Stimulated activated CD8-positive, alpha-beta memory T cell treated with anti-CD3 and anti-CD28 coated beads, Interleukin-15, amount 100 ng/mL, for 48 hours (primary cell): ENCODE measurements at regions not wholly inside any gene's neighbourhood (a gene's known extent, or its start where the extent isn't known, plus 50 kb on each side); places are given as distances from the start of the nearest gene placed in this dataset.

Experiments used
- DNase-seq, 2 donors: peaks; one replicate each; pipeline ENCODE4 v3.0.0-alpha.2; 2020; ENCODE audit warnings: low read depth in 2 of 2

GRCh38 chr1:172887162-172887561, 163.6 kb downstream of the TNFSF18 start:
- no peak for DNase-seq

DNA sequence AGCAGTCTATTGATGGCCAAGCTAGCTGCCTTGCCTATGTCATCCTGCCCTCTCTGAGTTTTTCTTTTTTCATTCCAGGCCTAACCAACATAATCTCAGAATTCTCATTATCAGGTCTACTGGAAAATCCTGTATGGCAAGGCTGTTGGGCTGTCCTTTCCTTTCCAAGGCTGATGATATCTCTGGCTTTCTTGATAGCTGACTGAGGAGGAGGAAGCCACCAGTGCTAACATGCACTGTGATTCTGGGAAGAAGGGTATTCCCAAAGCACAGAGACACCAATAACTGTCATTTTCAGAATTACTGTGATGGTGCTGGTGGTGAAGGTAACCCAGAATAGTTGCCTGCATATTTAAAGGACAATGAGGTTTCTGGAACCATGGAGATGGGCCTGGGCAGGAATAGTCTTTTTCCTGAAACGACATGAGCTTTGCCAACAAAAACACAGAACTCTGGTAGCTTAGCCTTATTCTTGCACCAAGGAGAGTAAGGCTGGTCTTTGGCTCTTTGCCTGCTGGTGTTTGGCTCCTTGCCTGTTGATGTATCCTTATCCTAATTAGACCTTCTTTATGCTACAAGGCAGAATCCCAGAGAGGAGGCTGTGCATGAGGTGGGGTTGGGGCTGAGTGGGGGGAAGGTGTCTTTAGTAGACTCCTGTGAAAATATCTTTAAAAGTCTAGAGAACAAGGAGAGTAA, 157.4 kb downstream of the TNFSF18 start:
- DNase-seq = no peak

- DNase-seq = no peak
Measured at GRCh38 chr1:172894349-172895049, 156.2 kb downstream of the TNFSF18 start.

DNA sequence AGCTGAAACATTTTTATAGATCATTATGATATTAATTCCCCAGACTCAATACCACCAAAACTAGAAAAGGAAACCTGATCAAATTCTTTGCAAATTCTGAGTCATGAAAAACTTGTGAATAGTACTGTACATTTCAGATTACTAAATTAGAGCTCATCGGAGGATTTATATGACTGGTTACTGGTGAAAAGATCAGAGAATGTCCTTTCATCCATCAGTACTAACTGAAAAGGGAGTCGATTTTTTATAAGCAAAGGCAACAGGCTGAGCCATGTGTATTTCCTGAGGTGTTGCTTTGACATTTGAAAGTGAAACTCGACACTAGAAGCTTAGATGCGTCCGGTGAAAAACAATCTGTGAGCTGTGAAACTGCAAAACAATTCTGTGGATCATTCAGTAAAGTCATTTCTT, 155.7 kb downstream of the TNFSF18 start:
- DNase-seq = no peak

DNA sequence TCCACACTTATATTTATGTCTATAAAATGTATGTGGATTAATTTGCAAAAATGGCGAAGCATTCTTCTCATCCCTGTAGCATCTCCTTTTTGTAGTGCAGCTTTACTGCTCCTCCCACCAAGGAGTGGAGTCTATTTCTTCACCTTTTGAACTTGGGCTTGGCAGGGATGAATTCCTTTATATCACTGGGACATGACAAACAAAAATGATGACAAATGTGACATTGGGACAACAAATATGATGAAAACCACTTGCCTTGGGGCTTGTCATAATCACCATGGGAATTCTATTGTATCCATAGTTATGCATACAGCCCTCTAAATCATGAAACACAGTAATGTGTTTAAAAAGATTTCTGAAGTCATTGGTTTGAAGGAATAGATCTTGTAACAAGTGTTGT, 155.0 kb downstream of the TNFSF18 start:
- DNase-seq = no peak

DNA sequence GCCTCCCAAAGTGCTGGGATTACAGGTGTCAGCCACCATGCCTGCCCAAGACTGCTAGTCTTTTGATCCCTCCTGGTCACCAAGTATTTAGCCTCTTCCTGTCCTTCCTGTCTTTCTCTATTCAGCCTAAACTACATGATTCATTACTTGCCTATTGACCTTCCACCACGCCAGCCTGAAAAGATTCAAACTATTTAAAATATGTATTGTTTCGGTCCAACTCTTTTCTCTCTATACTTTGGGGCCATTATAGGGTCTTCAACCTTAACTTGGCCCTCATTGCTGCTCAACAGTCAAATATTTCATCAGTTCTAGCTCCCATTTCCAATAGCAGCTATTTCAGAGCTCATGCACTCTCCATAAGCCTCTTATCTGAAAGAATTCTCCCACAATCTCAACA, 153.0 kb downstream of the TNFSF18 start:
- DNase-seq = no peak

- no peak for DNase-seq
Measured at GRCh38 chr1:172898866-172899265, 151.9 kb downstream of the TNFSF18 start.

DNA sequence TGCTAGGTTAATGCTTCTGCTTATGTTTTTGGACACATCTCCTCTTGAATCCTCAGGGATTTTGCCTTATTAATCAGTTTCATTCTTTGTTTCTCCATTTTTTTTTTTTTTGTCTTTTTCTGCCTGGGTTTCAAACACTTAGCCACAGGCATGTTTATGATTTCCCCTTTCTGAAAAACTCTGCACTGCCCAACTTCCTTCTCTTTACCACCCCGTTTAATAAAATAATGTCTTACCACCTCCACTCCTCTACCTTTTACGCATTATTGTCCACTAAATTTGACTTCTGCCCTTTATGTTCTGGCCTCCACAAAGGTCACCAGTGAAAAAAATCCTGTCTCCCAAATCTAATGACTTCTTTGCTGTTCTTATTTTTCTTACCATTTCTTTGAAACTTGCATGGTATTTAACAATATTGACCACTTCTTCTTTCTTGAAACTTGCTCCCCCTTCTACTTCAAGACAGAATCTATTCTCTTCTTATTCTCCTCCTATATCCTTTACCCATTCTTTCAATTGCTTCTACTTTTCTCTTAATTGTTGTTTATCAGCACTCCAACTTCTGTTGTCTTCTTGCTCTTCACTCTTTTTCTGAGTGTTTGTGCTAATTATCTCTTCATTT, 150.3 kb downstream of the TNFSF18 start:
- no peak for DNase-seq

DNA sequence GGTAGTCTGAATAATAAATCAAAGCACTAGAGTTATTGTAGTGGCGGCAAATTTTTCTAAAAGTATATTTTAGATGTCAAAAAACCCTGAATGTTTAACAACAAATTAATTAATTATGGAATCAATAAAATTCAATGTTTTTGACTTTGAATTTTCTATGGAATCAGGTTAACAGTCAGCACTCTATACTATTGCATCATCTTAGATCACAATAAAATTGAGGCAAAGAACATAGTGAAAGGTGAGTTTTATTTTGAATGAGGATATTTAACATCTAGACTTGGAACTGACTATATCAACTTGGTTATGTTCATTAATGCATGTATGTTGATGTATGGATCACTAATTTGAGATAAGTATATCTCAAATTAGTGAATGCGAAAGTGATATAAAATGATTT, 148.5 kb downstream of the TNFSF18 start:
- no peak for DNase-seq

DNA sequence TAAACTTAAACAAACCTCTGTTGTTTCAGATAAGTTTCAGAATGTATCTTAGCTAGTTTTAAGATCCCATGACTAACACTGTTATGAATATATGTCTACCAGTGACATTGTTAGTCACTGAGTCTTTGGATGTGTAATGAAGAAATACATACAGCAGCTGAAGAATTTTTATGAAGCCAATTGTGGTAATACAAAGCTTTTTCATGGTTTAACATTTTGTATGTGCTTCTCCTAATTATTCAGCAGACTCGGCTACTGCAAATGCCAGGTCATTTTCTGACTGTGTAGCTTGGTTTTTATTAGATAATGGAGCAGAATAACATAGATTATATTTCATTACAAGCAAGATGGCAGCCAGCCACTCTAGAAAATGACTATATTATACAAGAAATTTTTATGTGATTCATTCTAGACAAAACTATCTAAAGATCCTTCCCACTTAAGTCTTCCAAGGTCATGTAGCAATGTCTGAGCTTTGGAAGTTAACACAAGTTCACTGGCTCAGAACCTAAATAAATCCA, 147.8 kb downstream of the TNFSF18 start:
- no peak for DNase-seq

DNA sequence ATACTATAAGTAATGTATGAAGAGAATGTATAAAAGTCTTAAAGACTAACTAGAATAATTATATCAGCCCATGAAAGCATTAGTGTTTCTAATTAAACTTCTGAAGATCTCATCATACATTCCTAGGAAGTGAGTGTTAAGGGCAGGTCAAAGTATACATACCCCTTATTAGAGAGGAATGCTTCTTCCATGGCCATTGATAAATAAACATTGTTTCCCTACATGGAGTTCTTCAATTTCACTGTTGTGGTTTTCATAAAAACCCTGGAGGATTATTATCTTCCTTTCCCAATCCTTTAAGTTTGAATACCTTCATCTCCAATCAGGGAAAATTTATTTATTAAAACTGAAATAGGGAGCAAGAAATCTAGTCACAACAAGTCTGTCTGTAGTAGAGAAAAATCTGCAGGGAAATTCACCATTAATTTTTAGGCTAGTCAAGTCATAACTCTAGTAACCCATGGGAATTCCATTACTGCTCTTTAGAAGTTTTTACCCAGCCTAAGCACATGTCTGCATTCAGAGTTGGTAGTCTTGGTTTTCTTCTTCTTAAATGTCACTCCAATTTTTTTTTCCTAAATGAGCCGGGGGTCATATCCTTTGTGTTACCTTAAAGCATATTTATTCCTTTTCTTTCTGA, 147.0 kb downstream of the TNFSF18 start:
- no peak for DNase-seq

DNA sequence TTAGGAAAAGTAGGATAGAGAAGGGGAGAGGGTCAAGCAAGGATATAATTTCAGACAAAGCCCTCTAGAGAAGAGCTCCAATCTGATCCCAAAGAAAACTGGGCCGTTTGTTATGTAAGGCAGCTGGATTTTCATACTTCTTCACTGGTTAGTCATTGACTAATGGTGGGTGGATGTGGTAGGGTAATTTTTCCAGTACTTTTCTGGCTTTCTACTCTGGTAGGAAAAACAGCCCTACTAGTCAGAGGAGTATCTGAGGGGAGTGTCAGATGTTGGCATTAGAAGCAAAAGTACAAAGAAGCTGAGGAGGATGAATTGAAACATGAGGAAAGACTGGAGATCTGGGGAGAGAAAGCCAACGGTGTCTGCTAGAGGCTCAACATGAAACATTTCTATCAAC, 145.3 kb downstream of the TNFSF18 start:
- no peak for DNase-seq

GRCh38 chr1:172906778-172907592, 143.8 kb downstream of the TNFSF18 start:
- DNase-seq = no peak

DNA sequence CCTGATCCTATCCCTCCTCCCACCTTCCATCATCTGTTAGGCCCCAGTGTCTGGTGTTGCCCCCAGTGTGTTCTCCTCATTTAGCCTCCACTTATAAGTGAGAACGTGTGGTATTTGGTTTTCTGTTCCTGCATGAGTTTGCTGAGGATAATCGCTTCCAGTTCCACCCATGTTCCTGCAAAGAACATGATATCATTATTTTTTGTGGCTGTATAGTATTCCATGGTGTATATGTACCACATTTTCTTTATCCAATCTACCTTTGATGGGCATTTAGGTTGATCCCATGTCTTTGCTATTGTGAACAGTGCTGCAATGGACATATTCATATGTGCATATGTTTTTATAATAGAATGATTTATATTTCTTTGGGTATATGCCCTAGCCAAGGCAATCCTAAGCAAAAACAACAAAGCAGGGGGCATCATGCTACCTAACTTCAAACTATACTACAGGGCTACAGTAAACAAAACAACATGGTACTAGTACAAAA, 142.9 kb downstream of the TNFSF18 start:
- no peak for DNase-seq

DNA sequence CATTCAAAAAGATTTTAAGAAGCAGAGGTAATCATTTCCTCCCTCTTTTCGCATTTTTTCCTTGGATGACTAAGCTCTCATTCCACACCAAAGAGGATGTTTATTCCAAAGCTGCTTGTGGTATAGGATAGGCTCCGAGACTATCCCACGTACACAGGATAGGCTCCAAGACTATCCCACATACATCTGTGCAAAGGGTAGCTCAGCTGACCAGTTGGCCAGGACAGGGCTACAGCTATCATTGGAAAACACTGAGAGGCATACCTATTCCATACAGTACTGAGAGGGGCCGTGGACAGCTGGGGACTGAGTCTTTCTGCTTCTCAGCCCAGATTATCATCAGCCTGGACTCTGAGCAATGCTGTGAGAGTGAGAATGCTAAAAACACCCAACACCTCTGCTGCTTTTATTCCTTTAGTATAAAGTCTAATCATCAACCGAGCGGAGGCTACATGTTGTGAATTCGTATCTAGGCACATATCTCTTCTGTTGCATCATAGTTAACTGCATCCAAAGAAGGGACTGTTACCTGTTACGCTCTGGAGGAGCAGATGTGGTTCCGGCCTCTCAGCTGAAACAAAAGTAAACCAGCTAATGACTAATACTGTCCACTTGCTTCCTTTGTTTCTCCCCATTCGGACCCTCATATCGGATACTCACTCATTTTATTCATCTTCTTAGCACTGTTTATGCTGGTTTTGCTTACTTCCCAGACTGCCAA, 141.0 kb downstream of the TNFSF18 start:
- no peak for DNase-seq

- no peak for DNase-seq
Measured at GRCh38 chr1:172912765-172913260, 137.9 kb downstream of the TNFSF18 start.

GRCh38 chr1:172914501-172915144, 136.1 kb downstream of the TNFSF18 start:
- DNase-seq = no peak

DNA sequence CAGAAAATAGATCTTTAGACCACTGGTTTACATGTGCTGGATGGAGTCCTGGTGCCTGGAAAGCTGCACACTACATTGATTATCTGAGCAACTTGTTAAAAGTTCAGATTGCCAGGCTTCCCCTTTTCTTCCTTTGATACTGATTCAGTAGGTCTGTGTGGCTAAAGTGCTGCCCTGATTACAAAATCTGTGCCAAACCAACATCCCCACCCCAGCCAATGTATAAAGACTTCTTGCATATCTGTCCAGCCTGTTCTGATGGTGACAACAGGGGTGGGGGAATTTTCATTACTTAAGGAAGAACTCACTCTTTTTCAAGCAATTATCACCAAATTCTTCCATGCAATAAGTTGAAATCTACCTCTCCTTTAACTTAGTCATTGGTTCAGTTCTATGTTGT, 135.5 kb downstream of the TNFSF18 start:
- no peak for DNase-seq

- DNase-seq = no peak
Measured at GRCh38 chr1:172916116-172916515, 134.6 kb downstream of the TNFSF18 start.

DNA sequence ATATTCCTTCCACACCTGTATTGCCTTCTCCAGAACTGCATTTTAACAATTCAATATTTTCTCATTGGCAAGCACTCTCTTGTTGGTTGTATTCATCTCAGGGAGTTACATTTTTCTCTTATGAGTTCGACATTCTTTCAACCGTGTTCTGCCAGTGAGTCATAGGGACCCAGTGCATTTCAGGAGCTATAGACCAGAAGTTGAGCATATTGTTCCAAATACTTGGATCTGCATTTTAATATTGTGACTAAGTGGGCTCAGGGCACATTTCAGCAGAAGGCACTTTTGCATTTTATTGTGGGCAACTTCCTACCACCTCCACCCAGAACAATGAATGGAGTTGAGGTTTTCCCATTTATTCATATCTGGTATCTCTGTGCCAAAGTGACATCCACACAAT, 132.8 kb downstream of the TNFSF18 start:
- no peak for DNase-seq
